NCI-H774 (cell line): ENCODE measurements at regions not wholly inside any gene's neighbourhood (a gene's known extent, or its start where the extent isn't known, plus 50 kb on each side); places are given as distances from the start of the nearest gene placed in this dataset.
"Not testable (repeated sequence)": the region's sequence is repeated elsewhere in the genome, so short reads cannot be mapped to it uniquely, and the experiment has no call there.

ENCODE experiments used
- DNase-seq: peaks from one replicate; lab custom pipeline; 2025; lab: John Stamatoyannopoulos, UW

- no peak for DNase-seq
Measured at GRCh38 chr3:163185721-163186350, 1689.2 kb downstream of the OTOL1 start.

GRCh38 chr3:163175970-163176369 lies 1679.4 kb downstream of the OTOL1 start:
- no peak for DNase-seq

- not testable (repeated sequence) for DNase-seq
Measured at GRCh38 chr3:163172513-163172912, 1675.9 kb downstream of the OTOL1 start.

- DNase-seq: no peak
Measured at GRCh38 chr3:163166197-163166596, 1669.6 kb downstream of the OTOL1 start.

GRCh38 chr3:163159306-163159705 lies 1662.7 kb downstream of the OTOL1 start:
- no peak for DNase-seq

GRCh38 chr3:163139600-163139999 lies 1643.0 kb downstream of the OTOL1 start:
- no peak for DNase-seq

- DNase-seq: no peak
Measured at GRCh38 chr3:163138258-163138657, 1641.7 kb downstream of the OTOL1 start.

GRCh38 chr3:163132111-163132510 lies 1635.5 kb downstream of the OTOL1 start:
- no peak for DNase-seq

- no peak for DNase-seq
Measured at GRCh38 chr3:163129287-163129686, 1632.7 kb downstream of the OTOL1 start.

- DNase-seq: no peak
Measured at GRCh38 chr3:163126115-163126514, 1629.5 kb downstream of the OTOL1 start.
